Adrenal gland (tissue), 9 donors: ENCODE measurements at regions not wholly inside any gene's neighbourhood (a gene's known extent, or its start where the extent isn't known, plus 50 kb on each side); places are given as distances from the start of the nearest gene placed in this dataset.
"Not testable (repeated sequence)": the region's sequence is repeated elsewhere in the genome, so short reads cannot be mapped to it uniquely, and the experiment has no call there.

Experiments
- DNase-seq, 7 donors: peaks; one replicate each; pipeline ENCODE4 v3.0.0-alpha.2; 2019 to 2020
- H3K27ac ChIP-seq, 5 donors: fragments of 200-600 bp; sonication (generic) in 4 of 5; 1 replicate in 3 of 5; 2 replicates in 2 of 5; pipeline versions ENCODE4 v1.5.1 to v1.8.0; 2016 to 2020; ENCODE audit warnings: mild to moderate bottlenecking in 1 of 5
- H3K27me3 ChIP-seq: fragments of 200-600 bp; 2 replicates; pipeline ENCODE4 v1.8.0; 2021
- H3K36me3 ChIP-seq, 2 donors: fragments of 200-600 bp; replicated peaks in 1 of 2; 1 replicate in 1 of 2; 2 replicates in 1 of 2; pipeline versions ENCODE4 v1.5.1 to v1.8.0; 2018 to 2022
- H3K4me1 ChIP-seq, 2 donors: fragments of 200-600 bp; replicated peaks in 1 of 2; 1 replicate in 1 of 2; 2 replicates in 1 of 2; pipeline versions ENCODE4 v1.5.1 to v1.8.0; 2018 to 2021
- H3K4me3 ChIP-seq, 4 donors: fragments of 200-600 bp; sonication (generic) in 3 of 4; one replicate each; pipeline ENCODE4 v1.5.1; 2016 to 2018
- H3K9me3 ChIP-seq, 3 donors: fragments of 200-600 bp; sonication (generic) in 1 of 3; replicated peaks in 1 of 3; 1 replicate in 2 of 3; 2 replicates in 1 of 3; pipeline versions ENCODE4 v1.5.1 to v1.8.0; 2016 to 2021
- POLR2A ChIP-seq, 2 donors: fragments of 450-650 bp; IDR thresholded peaks; one replicate each; pipeline ENCODE4 v1.6.1; 2017; ENCODE audit warnings: antibody characterized with exemption in 2 of 2, mild to moderate bottlenecking in 2 of 2, moderate library complexity in 1 of 2
- WGBS, 4 donors: extraction: QIAGEN DNeasy Blood & Tissue Kit in 2 of 4; methylation state at CpG; one replicate each; pipeline versions ENCODE4 v1.1.5 to v1.1.7; 2013 to 2017; 5-methylcytosine and 5-hydroxymethylcytosine counted together
- intact Hi-C, 2 donors: fragments of 100-400 bp; cut with DNase I; formaldehyde crosslinking; loops; one replicate each; pipeline versions ENCODE4 v1.14.1 to v1.15.0; 2022 to 2023
- TF ChIP-seq, protein P1 (sequence below), 6 experiments: fragments of 450-650 bp in 4 of 6; fragments of 200-600 bp in 2 of 6; sonication (generic) in 1 of 6; IDR thresholded peaks; 1 replicate in 5 of 6; 2 replicates in 1 of 6; pipeline versions ENCODE4 v1.5.1 to v1.8.0; 2016 to 2021; ENCODE audit warnings: antibody characterized with exemption in 6 of 6, mild to moderate bottlenecking in 2 of 6, moderate library complexity in 1 of 6
- donor health status: healthy with polysubstance abuse.
- donor health status: Bipolar disorder and iron deficiency.
- donor health status: DM: yes; HTN: yes; CAD: no.
- donor health status: DM: no; HTN: no; CAD: no.
- donor health status: DM: no; HTN: no; CAD: no.

DNA sequence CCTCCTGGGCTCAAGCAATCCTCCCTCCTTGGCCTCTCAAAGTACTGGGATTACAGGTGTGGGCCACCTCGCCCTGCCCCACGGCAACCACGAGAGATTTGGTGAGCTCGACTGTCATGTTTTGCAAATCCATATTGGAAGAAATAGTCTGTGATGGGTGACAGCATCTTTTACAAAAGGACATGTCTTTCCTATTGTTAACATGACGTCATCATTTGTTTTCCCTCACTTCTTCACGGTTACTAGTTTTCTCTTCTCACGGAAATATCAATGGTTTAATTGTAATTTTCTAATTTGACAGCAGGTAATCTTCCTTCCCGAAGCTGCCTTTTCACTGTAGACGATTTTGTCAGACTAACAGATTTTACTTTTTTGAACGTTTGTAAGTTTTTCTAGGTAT lies 110.8 kb upstream of the GREM2 start:
- 77 to 82% (median 79%) methylated on average over 10 of the region's 10 CpGs for WGBS, 4 donors

DNA sequence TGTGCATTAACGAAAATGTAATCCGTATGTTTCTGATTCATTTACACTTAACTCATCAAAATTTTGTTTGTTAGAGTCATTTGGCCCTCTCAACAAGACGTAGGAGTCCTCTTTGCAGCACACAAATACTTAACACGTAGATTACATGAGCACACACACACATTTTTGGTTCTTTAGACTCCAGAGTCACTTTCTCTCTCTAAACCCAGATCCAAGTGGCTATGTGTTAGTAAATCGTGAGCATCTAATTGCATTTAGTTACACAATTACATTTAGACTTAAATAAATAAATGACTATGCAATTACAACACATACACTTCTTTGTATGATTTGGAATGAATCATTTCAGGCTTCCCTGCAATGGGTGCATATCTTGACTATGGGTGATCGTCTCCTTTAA lies 109.0 kb upstream of the GREM2 start:
- Histone ChIP-seq H3K36me3 (no peaks in the 10 kb centered on the region), H3K4me3 (no peak overlapping the region), H3K27me3 (no peaks in the 10 kb centered on the region), H3K9me3 (no peaks in the 10 kb centered on the region), H3K4me1 (no peaks in the 10 kb centered on the region), H3K27ac (no peak overlapping the region)
- TF ChIP-seq POLR2A (IDR thresholded peaks at IDR 0.05): no peak
- TF ChIP-seq, protein P1, sequence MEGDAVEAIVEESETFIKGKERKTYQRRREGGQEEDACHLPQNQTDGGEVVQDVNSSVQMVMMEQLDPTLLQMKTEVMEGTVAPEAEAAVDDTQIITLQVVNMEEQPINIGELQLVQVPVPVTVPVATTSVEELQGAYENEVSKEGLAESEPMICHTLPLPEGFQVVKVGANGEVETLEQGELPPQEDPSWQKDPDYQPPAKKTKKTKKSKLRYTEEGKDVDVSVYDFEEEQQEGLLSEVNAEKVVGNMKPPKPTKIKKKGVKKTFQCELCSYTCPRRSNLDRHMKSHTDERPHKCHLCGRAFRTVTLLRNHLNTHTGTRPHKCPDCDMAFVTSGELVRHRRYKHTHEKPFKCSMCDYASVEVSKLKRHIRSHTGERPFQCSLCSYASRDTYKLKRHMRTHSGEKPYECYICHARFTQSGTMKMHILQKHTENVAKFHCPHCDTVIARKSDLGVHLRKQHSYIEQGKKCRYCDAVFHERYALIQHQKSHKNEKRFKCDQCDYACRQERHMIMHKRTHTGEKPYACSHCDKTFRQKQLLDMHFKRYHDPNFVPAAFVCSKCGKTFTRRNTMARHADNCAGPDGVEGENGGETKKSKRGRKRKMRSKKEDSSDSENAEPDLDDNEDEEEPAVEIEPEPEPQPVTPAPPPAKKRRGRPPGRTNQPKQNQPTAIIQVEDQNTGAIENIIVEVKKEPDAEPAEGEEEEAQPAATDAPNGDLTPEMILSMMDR (IDR thresholded peaks at IDR 0.05): no peak
- intact Hi-C loops: no loop called here
- DNase-seq: no peak
- 68 to 80% (median 73%) methylated on average over 6 of the region's 6 CpGs for WGBS, 4 donors

More for the DNA sequence above, 110.8 kb upstream of the GREM2 start:
- DNase-seq: no peak
- H3K9me3 ChIP-seq: no peaks in the 10 kb centered on the region
- no peaks in the 10 kb centered on the region for H3K4me1 ChIP-seq
- no peaks in the 10 kb centered on the region for H3K36me3 ChIP-seq
- TF ChIP-seq, protein P1 (IDR thresholded peaks at IDR 0.05): no peak
- TF ChIP-seq POLR2A (IDR thresholded peaks at IDR 0.05): no peak
- no peak overlapping the region for H3K27ac ChIP-seq
- no peak overlapping the region for H3K4me3 ChIP-seq
- intact Hi-C loops: no loop called here
- no peaks in the 10 kb centered on the region for H3K27me3 ChIP-seq

DNA sequence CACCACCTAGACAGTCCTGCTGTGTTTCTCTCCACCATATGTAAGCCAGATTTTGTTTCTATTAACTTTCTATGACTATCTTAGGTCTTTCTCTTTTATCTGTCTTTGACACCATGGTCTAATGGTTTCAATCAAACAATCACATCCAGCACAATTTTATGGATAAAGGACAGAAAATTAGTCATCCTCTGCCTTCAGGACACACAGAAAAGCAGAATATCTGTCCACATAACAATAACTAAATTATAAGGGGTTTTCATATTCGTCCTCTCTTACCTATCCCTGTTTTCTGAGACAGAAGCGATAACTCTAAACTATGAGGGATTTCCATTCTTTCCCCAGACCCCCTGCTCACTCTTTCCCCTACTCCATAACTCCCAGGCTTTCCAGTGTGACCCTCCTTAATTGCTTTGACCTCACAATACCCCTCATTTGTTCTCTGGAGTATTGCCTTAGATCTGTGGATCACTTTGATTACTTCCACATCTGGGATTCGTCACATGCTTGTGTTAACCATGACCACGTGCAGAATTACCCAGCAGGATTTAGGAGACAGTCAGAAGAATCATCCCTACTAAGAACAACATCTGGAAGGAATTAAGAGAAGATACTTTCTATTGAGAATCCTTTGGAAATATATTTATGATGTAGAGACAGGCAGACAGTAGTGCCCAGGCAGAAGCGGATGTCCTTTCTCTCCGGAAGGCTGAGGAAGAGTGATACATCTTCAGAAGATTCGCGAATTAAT lies 108.2 kb upstream of the GREM2 start:
- 52 to 57% (median 54%) methylated on average over 8 of the region's 8 CpGs for WGBS, 4 donors
- no peaks in the 10 kb centered on the region for H3K9me3 ChIP-seq
- no peaks in the 10 kb centered on the region for H3K4me1 ChIP-seq
- intact Hi-C loops: no loop called here
- no peak overlapping the region for H3K4me3 ChIP-seq
- H3K27me3 ChIP-seq: no peaks in the 10 kb centered on the region
- H3K36me3 ChIP-seq: no peaks in the 10 kb centered on the region
- DNase-seq: no peak
- H3K27ac ChIP-seq: no peak overlapping the region
- TF ChIP-seq, protein P1 (IDR thresholded peaks at IDR 0.05): no peak
- TF ChIP-seq POLR2A (IDR thresholded peaks at IDR 0.05): no peak

DNA sequence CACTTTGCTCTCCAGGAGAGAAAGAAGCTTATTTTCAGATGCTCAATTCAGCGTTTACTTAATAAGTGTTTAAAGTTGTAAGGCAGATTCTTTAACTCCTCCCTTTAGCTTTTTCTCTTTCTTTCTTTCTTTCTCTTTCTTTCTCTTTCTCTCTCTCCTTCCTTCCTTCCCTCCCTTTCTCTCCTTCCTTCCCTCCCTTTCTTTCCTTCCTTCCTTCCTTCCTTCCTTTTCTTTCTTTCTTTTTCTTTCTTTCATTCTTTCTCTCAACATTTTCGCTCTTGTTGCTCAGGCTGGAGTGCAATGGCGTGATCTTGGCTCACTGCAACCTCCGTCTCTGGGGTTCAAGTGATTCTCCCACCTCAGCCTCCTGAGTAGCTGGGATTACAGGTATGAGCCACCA lies 104.6 kb upstream of the GREM2 start:
- DNase-seq, H3K27ac ChIP-seq, H3K4me1 ChIP-seq, H3K36me3 ChIP-seq, intact Hi-C loops, H3K27me3 ChIP-seq, H3K4me3 ChIP-seq, H3K9me3 ChIP-seq: not testable (repeated sequence)
- 87 to 94% (median 90%) methylated on average over 4 of the region's 4 CpGs for WGBS, 4 donors
